ENCODE measurements at regions not wholly inside any gene's neighbourhood (a gene's known extent, or its start where the extent isn't known, plus 50 kb on each side); places are given as distances from the start of the nearest gene placed in this dataset.

- POLR2A ChIA-PET: no interaction called here
- Histone ChIP-seq H3K79me2 (ENCODE audit: control insufficient read depth, insufficient read depth, low read length) (no peaks in the 10 kb centered on the region), H3K9ac (replicated peaks; ENCODE audit: extremely low read depth, insufficient read depth, low read length) (no peak overlapping the region), H3K4me3 (replicated peaks in 1 of 3; ENCODE audit: insufficient read depth in 1 of 3, low read depth in 1 of 3, low read length in 3 of 3) (no peak overlapping the region), H4K20me1 (replicated peaks; ENCODE audit: control insufficient read depth, extremely low read depth, insufficient read depth, low read length) (no peaks in the 10 kb centered on the region), H3K27ac (ENCODE audit: insufficient read depth, low read depth, low read length) (no peak overlapping the region), H3K36me3 (ENCODE audit: control insufficient read depth in 2 of 2, extremely low read depth in 1 of 2, insufficient read depth in 2 of 2, low read length in 2 of 2) (no peaks in the 10 kb centered on the region), H3K4me1 (ENCODE audit: control insufficient read depth, extremely low read depth, insufficient read depth, low read length) (no peaks in the 10 kb centered on the region), H2AFZ (ENCODE audit: low read depth, low read length) (no peak overlapping the region), H3K9me1 (replicated peaks; ENCODE audit: control insufficient read depth, extremely low read depth, insufficient read depth, low read length) (no peaks in the 10 kb centered on the region), H3K27me3 (ENCODE audit: control insufficient read depth in 2 of 2, insufficient read depth in 2 of 2, low read length in 2 of 2) (no peaks in the 10 kb centered on the region), H3K9me3 (replicated peaks; ENCODE audit: control insufficient read depth, insufficient read depth, low read length) (no peaks in the 10 kb centered on the region), H3K4me2 (ENCODE audit: insufficient read depth, low read length) (no peak overlapping the region)
- CTCF ChIA-PET: interaction anchor here (0.7 to 2.8 kb wide), 3 partner anchors 12 to 194 kb away, joined by 3 to 6 read pairs (median 3); no protein-coding TSS in a partner anchor
- no peak for TF ChIP-seq FOS (IDR thresholded peaks at IDR 0.05; ENCODE audit: borderline replicate concordance, insufficient read depth, low read length)
- DNase-seq (ENCODE audit: low read depth, low spot score) (no peak), FAIRE-seq (no peak)
- dilution Hi-C loops (cut with MboI; ENCODE audit: extremely low pct_ligation_motif_present, low sequenced_read_pairs): no loop called here
- no TSS peak for BruUV-seq (replicated peaks)
- intact Hi-C loops (cut with micrococcal nuclease): no loop called here
Observed at GRCh38 chr2:155722290-155722689, 610.2 kb downstream of the NR4A2 start.

GRCh38 chr2:155715705-155716104, 616.8 kb downstream of the NR4A2 start:
- dilution Hi-C loops (cut with MboI; ENCODE audit: extremely low pct_ligation_motif_present, low sequenced_read_pairs): no loop called here
- Histone ChIP-seq H3K79me2 (ENCODE audit: control insufficient read depth, insufficient read depth, low read length) (no peaks in the 10 kb centered on the region), H3K4me3 (replicated peaks in 1 of 3; ENCODE audit: insufficient read depth in 1 of 3, low read depth in 1 of 3, low read length in 3 of 3) (no peak overlapping the region), H3K9ac (replicated peaks; ENCODE audit: extremely low read depth, insufficient read depth, low read length) (no peak overlapping the region), H3K4me2 (ENCODE audit: insufficient read depth, low read length) (no peak overlapping the region), H3K9me3 (replicated peaks; ENCODE audit: control insufficient read depth, insufficient read depth, low read length) (no peaks in the 10 kb centered on the region), H3K9me1 (replicated peaks; ENCODE audit: control insufficient read depth, extremely low read depth, insufficient read depth, low read length) (no peaks in the 10 kb centered on the region), H3K27ac (ENCODE audit: insufficient read depth, low read depth, low read length) (no peak overlapping the region), H4K20me1 (replicated peaks; ENCODE audit: control insufficient read depth, extremely low read depth, insufficient read depth, low read length) (no peaks in the 10 kb centered on the region), H3K4me1 (ENCODE audit: control insufficient read depth, extremely low read depth, insufficient read depth, low read length) (no peaks in the 10 kb centered on the region), H3K36me3 (ENCODE audit: control insufficient read depth in 2 of 2, extremely low read depth in 1 of 2, insufficient read depth in 2 of 2, low read length in 2 of 2) (no peaks in the 10 kb centered on the region), H3K27me3 (ENCODE audit: control insufficient read depth in 2 of 2, insufficient read depth in 2 of 2, low read length in 2 of 2) (no peaks in the 10 kb centered on the region), H2AFZ (ENCODE audit: low read depth, low read length) (no peak overlapping the region)
- BruUV-seq (replicated peaks): no TSS peak
- TF ChIP-seq FOS (IDR thresholded peaks at IDR 0.05; ENCODE audit: borderline replicate concordance, insufficient read depth, low read length): no peak
- TF ChIP-seq, protein P1, sequence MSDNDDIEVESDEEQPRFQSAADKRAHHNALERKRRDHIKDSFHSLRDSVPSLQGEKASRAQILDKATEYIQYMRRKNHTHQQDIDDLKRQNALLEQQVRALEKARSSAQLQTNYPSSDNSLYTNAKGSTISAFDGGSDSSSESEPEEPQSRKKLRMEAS (IDR thresholded peaks at IDR 0.05; ENCODE audit: insufficient read depth, insufficient read length): no peak
- no peak for TF ChIP-seq POLR2A (IDR thresholded peaks at IDR 0.05; ENCODE audit: low read depth, low read length)
- no peak for TF ChIP-seq EZH2 (IDR thresholded peaks at IDR 0.05; ENCODE audit: borderline replicate concordance, low read depth, low read length, severe bottlenecking)
- no peak for TF ChIP-seq JUN (IDR thresholded peaks at IDR 0.05; ENCODE audit: borderline replicate concordance, insufficient read depth, insufficient read length, low read depth)
- TF ChIP-seq GATA2 (IDR thresholded peaks at IDR 0.05; ENCODE audit: insufficient read depth, insufficient read length, low read depth, low read length): no peak
- no peak for TF ChIP-seq POLR2AphosphoS5 (IDR thresholded peaks at IDR 0.05; ENCODE audit: insufficient read depth, low read depth, low read length)
- TF ChIP-seq MYC (IDR thresholded peaks at IDR 0.05; ENCODE audit: low read depth, low read length): no peak
- TF ChIP-seq CTCF (IDR thresholded peaks at IDR 0.05; ENCODE audit: extremely low read depth in 1 of 2, insufficient read depth in 1 of 2, low read depth in 1 of 2, low read length in 2 of 2): no peak
- ChIA-PET CTCF (interaction anchor here (1.2 to 1.9 kb wide), 3 partner anchors 9 to 26 kb away, joined by 3 to 6 read pairs (median 5); no protein-coding TSS in a partner anchor), POLR2A (no interaction called here)
- DNase-seq (ENCODE audit: low read depth, low spot score): no peak
- intact Hi-C loops (cut with micrococcal nuclease): no loop called here
- FAIRE-seq: no peak
